ACC112 (cell line): ENCODE measurements at regions not wholly inside any gene's neighbourhood (a gene's known extent, or its start where the extent isn't known, plus 50 kb on each side); places are given as distances from the start of the nearest gene placed in this dataset.
"Not testable (repeated sequence)": the region's sequence is repeated elsewhere in the genome, so short reads cannot be mapped to it uniquely, and the experiment has no call there.

Experiments used
- H2AFZ ChIP-seq: fragments of 200-600 bp; sonication (generic); one replicate; pipeline ENCODE4 v1.6.0; 2017; ENCODE audit warnings: antibody characterized with exemption, low read length; ENCODE audit not compliant: unreplicated experiment
- H3K27ac ChIP-seq: fragments of 200-600 bp; sonication (generic); 2 replicates; pipeline ENCODE4 v1.5.1; 2014; ENCODE audit warnings: low read depth, mild to moderate bottlenecking, antibody characterized with exemption, low read length, moderate library complexity
- H3K27me3 ChIP-seq: fragments of 200-600 bp; sonication (generic); 2 replicates; pipeline ENCODE4 v1.6.1; 2014; ENCODE audit warnings: mild to moderate bottlenecking, antibody characterized with exemption, low read length, moderate library complexity, mixed read lengths; ENCODE audit not compliant: insufficient read depth
- H3K36me3 ChIP-seq: fragments of 200-600 bp; sonication (generic); 2 replicates; pipeline ENCODE4 v1.6.1; 2016; ENCODE audit warnings: mild to moderate bottlenecking, antibody characterized with exemption, low read length, moderate library complexity, mixed read lengths; ENCODE audit not compliant: insufficient read depth
- H3K4me1 ChIP-seq: fragments of 200-600 bp; sonication (generic); one replicate; pipeline ENCODE4 v1.6.1; 2016; ENCODE audit warnings: low read length, mixed read lengths; ENCODE audit not compliant: insufficient read depth, unreplicated experiment, control insufficient read depth
- H3K4me3 ChIP-seq: fragments of 200-600 bp; sonication (generic); 2 replicates; pipeline ENCODE4 v1.5.1; 2014; ENCODE audit warnings: mild to moderate bottlenecking, low read depth, low read length
- H3K79me2 ChIP-seq: fragments of 200-600 bp; sonication (generic); one replicate; pipeline ENCODE4 v1.6.0; 2016; ENCODE audit warnings: low read length; ENCODE audit not compliant: control insufficient read depth, unreplicated experiment, insufficient read depth

GRCh38 chr5:27875148-27875547, 836.8 kb upstream of the CDH9 start:
- Histone ChIP-seq H3K4me3 (no peak overlapping the region), H3K27ac (no peak overlapping the region), H3K27me3 (no peaks in the 10 kb centered on the region), H2AFZ (no peak overlapping the region), H3K36me3 (no peaks in the 10 kb centered on the region), H3K79me2 (no peaks in the 10 kb centered on the region), H3K4me1 (no peaks in the 10 kb centered on the region)

- Histone ChIP-seq H3K4me3 (no peak overlapping the region), H3K4me1 (no peaks in the 10 kb centered on the region), H2AFZ (no peak overlapping the region), H3K27me3 (no peaks in the 10 kb centered on the region), H3K27ac (no peak overlapping the region), H3K36me3 (no peaks in the 10 kb centered on the region), H3K79me2 (no peaks in the 10 kb centered on the region)
Measured at GRCh38 chr5:27868292-27868691, 829.9 kb upstream of the CDH9 start.

GRCh38 chr5:27855491-27855890, 817.1 kb upstream of the CDH9 start:
- H3K27me3 ChIP-seq: no peaks in the 10 kb centered on the region
- no peaks in the 10 kb centered on the region for H3K79me2 ChIP-seq
- H2AFZ ChIP-seq: no peak overlapping the region
- no peak overlapping the region for H3K4me3 ChIP-seq
- H3K36me3 ChIP-seq: no peaks in the 10 kb centered on the region
- no peak overlapping the region for H3K27ac ChIP-seq
- no peaks in the 10 kb centered on the region for H3K4me1 ChIP-seq

GRCh38 chr5:27854243-27854852, 816.0 kb upstream of the CDH9 start:
- Histone ChIP-seq H2AFZ (no peak overlapping the region), H3K27ac (no peak overlapping the region), H3K27me3 (no peaks in the 10 kb centered on the region), H3K4me3 (no peak overlapping the region), H3K79me2 (no peaks in the 10 kb centered on the region), H3K4me1 (no peaks in the 10 kb centered on the region), H3K36me3 (no peaks in the 10 kb centered on the region)

GRCh38 chr5:27845248-27845647, 806.9 kb upstream of the CDH9 start:
- H3K27ac ChIP-seq: no peak overlapping the region
- no peak overlapping the region for H3K4me3 ChIP-seq
- H3K36me3 ChIP-seq: no peaks in the 10 kb centered on the region
- H3K4me1 ChIP-seq: no peaks in the 10 kb centered on the region
- no peak overlapping the region for H2AFZ ChIP-seq
- no peaks in the 10 kb centered on the region for H3K79me2 ChIP-seq
- no peaks in the 10 kb centered on the region for H3K27me3 ChIP-seq

GRCh38 chr5:27836704-27837103, 798.3 kb upstream of the CDH9 start:
- not testable (repeated sequence) for H3K79me2 ChIP-seq, H2AFZ ChIP-seq, H3K4me1 ChIP-seq, H3K36me3 ChIP-seq, H3K27ac ChIP-seq, H3K27me3 ChIP-seq, H3K4me3 ChIP-seq

GRCh38 chr5:27832886-27833285, 794.5 kb upstream of the CDH9 start:
- H3K4me1 ChIP-seq: no peaks in the 10 kb centered on the region
- H3K27me3 ChIP-seq: no peaks in the 10 kb centered on the region
- H3K36me3 ChIP-seq: no peaks in the 10 kb centered on the region
- no peak overlapping the region for H2AFZ ChIP-seq
- no peak overlapping the region for H3K27ac ChIP-seq
- no peak overlapping the region for H3K4me3 ChIP-seq
- H3K79me2 ChIP-seq: no peaks in the 10 kb centered on the region

GRCh38 chr5:27830546-27830945, 792.2 kb upstream of the CDH9 start:
- H3K36me3 ChIP-seq: no peaks in the 10 kb centered on the region
- no peak overlapping the region for H3K27ac ChIP-seq
- no peaks in the 10 kb centered on the region for H3K79me2 ChIP-seq
- H2AFZ ChIP-seq: no peak overlapping the region
- no peaks in the 10 kb centered on the region for H3K4me1 ChIP-seq
- H3K27me3 ChIP-seq: no peaks in the 10 kb centered on the region
- no peak overlapping the region for H3K4me3 ChIP-seq

- Histone ChIP-seq H3K27me3 (no peaks in the 10 kb centered on the region), H3K79me2 (no peaks in the 10 kb centered on the region), H2AFZ (no peak overlapping the region), H3K27ac (no peak overlapping the region), H3K4me1 (no peaks in the 10 kb centered on the region), H3K4me3 (no peak overlapping the region), H3K36me3 (no peaks in the 10 kb centered on the region)
Measured at GRCh38 chr5:27821681-27822080, 783.3 kb upstream of the CDH9 start.

- Histone ChIP-seq H3K27ac (no peak overlapping the region), H2AFZ (no peak overlapping the region), H3K36me3 (no peaks in the 10 kb centered on the region), H3K27me3 (no peaks in the 10 kb centered on the region), H3K79me2 (no peaks in the 10 kb centered on the region), H3K4me3 (no peak overlapping the region), H3K4me1 (no peaks in the 10 kb centered on the region)
Measured at GRCh38 chr5:27818888-27819287, 780.5 kb upstream of the CDH9 start.

GRCh38 chr5:27814983-27815382, 776.6 kb upstream of the CDH9 start:
- Histone ChIP-seq H3K4me3 (no peak overlapping the region), H3K27me3 (no peaks in the 10 kb centered on the region), H3K79me2 (no peaks in the 10 kb centered on the region), H3K27ac (no peak overlapping the region), H3K4me1 (no peaks in the 10 kb centered on the region), H2AFZ (no peak overlapping the region), H3K36me3 (no peaks in the 10 kb centered on the region)
